MM.1S (cell line): ENCODE measurements at regions not wholly inside any gene's neighbourhood (a gene's known extent, or its start where the extent isn't known, plus 50 kb on each side); places are given as distances from the start of the nearest gene placed in this dataset.

Experiments used
- EZH2 ChIP-seq: fragments of 300-600 bp; sonication (generic); optimal IDR thresholded peaks from 2 replicates; pipeline ENCODE3; 2017; ENCODE audit warnings: low read depth, mild to moderate bottlenecking, antibody characterized with exemption, low read length, mixed read lengths
- TF ChIP-seq, protein P1 (sequence below): fragments of 300-600 bp; sonication (generic); IDR thresholded peaks from 2 replicates; pipeline ENCODE4 v1.5.1; 2016; ENCODE audit warnings: antibody characterized with exemption, low read length, mixed read lengths

DNA sequence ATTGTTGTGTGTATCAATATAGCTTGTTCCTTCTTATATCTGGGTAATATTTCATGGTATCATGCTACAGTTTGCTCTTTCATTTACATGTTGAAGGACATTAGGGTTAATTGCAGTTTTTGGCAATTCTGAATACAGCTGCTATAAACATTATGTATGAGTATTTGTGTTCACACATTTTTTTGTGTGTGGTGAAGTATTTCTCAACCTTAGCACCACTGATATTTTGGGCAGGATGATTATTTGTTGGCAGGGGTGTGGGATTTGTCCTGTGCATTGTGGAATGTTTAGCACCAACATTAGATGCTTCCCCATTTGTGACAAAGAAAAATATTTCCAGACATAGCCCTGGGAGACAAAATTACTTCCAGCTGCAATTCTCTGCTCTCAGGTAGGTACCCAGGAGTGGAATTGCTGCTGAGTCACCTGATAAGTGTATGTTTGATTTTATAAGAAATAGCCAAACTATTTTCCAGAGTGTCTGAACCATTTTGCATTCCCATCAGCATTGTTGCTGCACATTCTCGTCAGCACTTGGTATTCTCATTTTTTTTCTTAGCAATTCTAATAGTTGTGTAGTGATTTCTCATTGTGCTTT, 128.2 kb downstream of the SNX19 start:
- TF ChIP-seq, protein P1, sequence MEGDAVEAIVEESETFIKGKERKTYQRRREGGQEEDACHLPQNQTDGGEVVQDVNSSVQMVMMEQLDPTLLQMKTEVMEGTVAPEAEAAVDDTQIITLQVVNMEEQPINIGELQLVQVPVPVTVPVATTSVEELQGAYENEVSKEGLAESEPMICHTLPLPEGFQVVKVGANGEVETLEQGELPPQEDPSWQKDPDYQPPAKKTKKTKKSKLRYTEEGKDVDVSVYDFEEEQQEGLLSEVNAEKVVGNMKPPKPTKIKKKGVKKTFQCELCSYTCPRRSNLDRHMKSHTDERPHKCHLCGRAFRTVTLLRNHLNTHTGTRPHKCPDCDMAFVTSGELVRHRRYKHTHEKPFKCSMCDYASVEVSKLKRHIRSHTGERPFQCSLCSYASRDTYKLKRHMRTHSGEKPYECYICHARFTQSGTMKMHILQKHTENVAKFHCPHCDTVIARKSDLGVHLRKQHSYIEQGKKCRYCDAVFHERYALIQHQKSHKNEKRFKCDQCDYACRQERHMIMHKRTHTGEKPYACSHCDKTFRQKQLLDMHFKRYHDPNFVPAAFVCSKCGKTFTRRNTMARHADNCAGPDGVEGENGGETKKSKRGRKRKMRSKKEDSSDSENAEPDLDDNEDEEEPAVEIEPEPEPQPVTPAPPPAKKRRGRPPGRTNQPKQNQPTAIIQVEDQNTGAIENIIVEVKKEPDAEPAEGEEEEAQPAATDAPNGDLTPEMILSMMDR, result no peak
- no peak for TF ChIP-seq EZH2
